ENCODE measurements at regions not wholly inside any gene's neighbourhood (a gene's known extent, or its start where the extent isn't known, plus 50 kb on each side); places are given as distances from the start of the nearest gene placed in this dataset.

- H3K9me3 Mint-ChIP-seq: 0 out of 2 replicates have a peak, but pooled peaks cover 3% of the 10 kb centered on the region
- TF ChIP-seq ATF3 (CRISPR knock-in tag; conservative IDR thresholded peaks at IDR 0.05) (no peak), HMGA2 (CRISPR knock-in tag; IDR thresholded peaks at IDR 0.05) (no peak), JUN (CRISPR knock-in tag; IDR thresholded peaks at IDR 0.05) (no peak)
- POLR2A ChIA-PET: no interaction called here
- no peak overlapping the region for H3K4me3 Mint-ChIP-seq
- DNase-seq (ENCODE audit: low spot score): no peak
- H3K27ac Mint-ChIP-seq: no peak overlapping the region
- H3K27me3 Mint-ChIP-seq (ENCODE audit: low read depth): peaks cover 8% of the 10 kb centered on the region
- CTCF ChIA-PET: no interaction called here
- H3K4me1 Mint-ChIP-seq: peaks cover 3% of the 10 kb centered on the region; the same call in 1 of the 2 replicates
- no peaks in the 10 kb centered on the region for H3K36me3 Mint-ChIP-seq
- ATAC-seq: no peak
Observed at GRCh38 chr11:122337241-122337640, 221.2 kb upstream of the BLID start.

- Mint-ChIP-seq H3K4me1 (0 out of 2 replicates have a peak, but pooled peaks cover 2% of the 10 kb centered on the region), H3K36me3 (no peaks in the 10 kb centered on the region), H3K27ac (no peak overlapping the region), H3K9me3 (no peaks in the 10 kb centered on the region), H3K4me3 (no peak overlapping the region), H3K27me3 (ENCODE audit: low read depth) (peaks cover 8% of the 10 kb centered on the region)
- DNase-seq (ENCODE audit: low spot score): no peak
- CTCF ChIA-PET: no interaction called here
- ATAC-seq: no peak
- POLR2A ChIA-PET: no interaction called here
- no peak for TF ChIP-seq ZNF138 (CRISPR knock-in tag; conservative IDR thresholded peaks at IDR 0.05)
- TF ChIP-seq RELA (CRISPR knock-in tag; IDR thresholded peaks at IDR 0.05; ENCODE audit: borderline replicate concordance): no peak
- no peak for TF ChIP-seq CTCF (IDR thresholded peaks at IDR 0.05)
- no peak for TF ChIP-seq ARID4B (CRISPR knock-in tag; IDR thresholded peaks at IDR 0.05; ENCODE audit: borderline replicate concordance)
- no peak for TF ChIP-seq GABPB1 (CRISPR knock-in tag; IDR thresholded peaks at IDR 0.05)
- no peak for TF ChIP-seq CREM (CRISPR knock-in tag; IDR thresholded peaks at IDR 0.05)
- TF ChIP-seq TEAD4 (CRISPR knock-in tag; IDR thresholded peaks at IDR 0.05): no peak
Observed at GRCh38 chr11:122336706-122337105, 220.7 kb upstream of the BLID start.

GRCh38 chr11:122334546-122335339 lies 218.7 kb upstream of the BLID start:
- ATAC-seq: no peak
- H3K9me3 Mint-ChIP-seq: no peaks in the 10 kb centered on the region
- no peak for DNase-seq (ENCODE audit: low spot score)
- CTCF ChIA-PET: no interaction called here
- POLR2A ChIA-PET: no interaction called here
- H3K27me3 Mint-ChIP-seq (ENCODE audit: low read depth): peaks cover 8% of the 10 kb centered on the region
- no peaks in the 10 kb centered on the region for H3K36me3 Mint-ChIP-seq
- 0 out of 2 replicates have a peak, but pooled peaks cover 2% of the 10 kb centered on the region for H3K4me1 Mint-ChIP-seq
- H3K27ac Mint-ChIP-seq: no peak overlapping the region
- no peak overlapping the region for H3K4me3 Mint-ChIP-seq
- TF ChIP-seq KAT7 (CRISPR knock-in tag; IDR thresholded peaks at IDR 0.05; ENCODE audit: borderline replicate concordance) (no peak), E2F1 (CRISPR knock-in tag; IDR thresholded peaks at IDR 0.05) (no peak), FOXJ3 (CRISPR knock-in tag; IDR thresholded peaks at IDR 0.05; ENCODE audit: borderline replicate concordance) (no peak), MLX (CRISPR knock-in tag; IDR thresholded peaks at IDR 0.05) (no peak), GABPB1 (CRISPR knock-in tag; IDR thresholded peaks at IDR 0.05) (no peak), USF1 (CRISPR knock-in tag; IDR thresholded peaks at IDR 0.05) (no peak), ZSCAN18 (CRISPR knock-in tag; IDR thresholded peaks at IDR 0.05) (no peak), ZNF416 (CRISPR knock-in tag; IDR thresholded peaks at IDR 0.05) (no peak), CDX4 (CRISPR knock-in tag; IDR thresholded peaks at IDR 0.05; ENCODE audit: borderline replicate concordance) (no peak)

Data from WTC11 (cell line).